ENCODE measurements at regions not wholly inside any gene's neighbourhood (a gene's known extent, or its start where the extent isn't known, plus 50 kb on each side); places are given as distances from the start of the nearest gene placed in this dataset.

DNA sequence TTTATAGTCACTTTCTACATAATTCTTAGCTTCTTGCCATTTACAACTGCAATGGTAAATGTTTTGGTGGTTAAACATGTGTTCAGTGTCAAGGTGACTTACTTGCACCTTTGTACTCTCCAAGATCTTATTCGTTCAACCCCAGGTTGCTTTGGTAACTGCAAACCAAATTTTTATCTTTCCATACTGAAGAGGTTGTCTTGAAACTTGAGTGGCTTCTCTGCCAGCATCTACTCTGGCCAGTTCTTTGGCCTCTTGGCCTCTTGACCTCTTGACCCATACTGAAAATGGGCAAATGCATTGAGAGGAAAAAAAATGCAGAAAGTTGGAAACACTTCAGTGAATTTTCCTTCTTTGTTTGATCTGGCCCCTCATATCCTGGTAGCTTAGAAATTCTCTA is 88.0 kb upstream of the LRRC7 start:
- no peak overlapping the region for H3K4me3 ChIP-seq
- no peak overlapping the region for H3K27ac ChIP-seq
- DNase-seq: no peak
- no peaks in the 10 kb centered on the region for H3K36me3 ChIP-seq
- no peaks in the 10 kb centered on the region for H3K27me3 ChIP-seq
- no peaks in the 10 kb centered on the region for H3K4me1 ChIP-seq
- no peaks in the 10 kb centered on the region for H3K9me3 ChIP-seq
- TF ChIP-seq POLR2A (IDR thresholded peaks at IDR 0.05) (no peak), CTCF (IDR thresholded peaks at IDR 0.05) (no peak)

GRCh38 chr1:69483246-69483645 is 84.5 kb upstream of the LRRC7 start:
- Histone ChIP-seq H3K4me1 (no peaks in the 10 kb centered on the region), H3K36me3 (no peaks in the 10 kb centered on the region)
- TF ChIP-seq CTCF (IDR thresholded peaks at IDR 0.05): no peak
- TF ChIP-seq POLR2A (IDR thresholded peaks at IDR 0.05): no peak

DNA sequence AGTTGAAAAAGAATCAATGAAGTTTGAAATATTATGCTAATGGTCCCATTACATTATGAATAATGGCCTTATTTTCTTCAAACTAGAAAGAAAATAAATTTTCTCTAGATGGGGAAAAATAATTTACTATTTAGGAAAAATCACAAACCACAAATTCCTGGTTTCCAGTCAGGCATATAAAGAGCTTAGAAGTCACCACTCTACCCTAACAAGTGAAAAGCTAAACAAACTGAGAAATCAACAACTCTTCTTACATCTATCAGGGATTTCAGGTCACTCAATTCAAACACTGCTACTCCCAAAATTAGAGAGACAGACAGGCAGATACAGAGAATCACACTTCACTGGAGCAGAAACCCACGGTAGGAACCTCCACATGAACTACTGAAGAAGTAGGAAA is 82.1 kb upstream of the LRRC7 start:
- H3K9me3 ChIP-seq: no peaks in the 10 kb centered on the region
- no peak for DNase-seq
- no peak overlapping the region for H3K4me3 ChIP-seq
- H3K27me3 ChIP-seq: no peaks in the 10 kb centered on the region
- H3K4me1 ChIP-seq: no peaks in the 10 kb centered on the region
- TF ChIP-seq CTCF (IDR thresholded peaks at IDR 0.05) (no peak), POLR2A (IDR thresholded peaks at IDR 0.05) (no peak)
- no peaks in the 10 kb centered on the region for H3K36me3 ChIP-seq
- H3K27ac ChIP-seq: no peak overlapping the region

More at GRCh38 chr1:69483246-69483645, 84.5 kb upstream of the LRRC7 start:
- DNase-seq: no peak
- no peak overlapping the region for H3K4me3 ChIP-seq
- no peaks in the 10 kb centered on the region for H3K9me3 ChIP-seq
- H3K27ac ChIP-seq: no peak overlapping the region
- no peaks in the 10 kb centered on the region for H3K27me3 ChIP-seq

- Histone ChIP-seq H3K4me3 (no peak overlapping the region), H3K27me3 (no peaks in the 10 kb centered on the region), H3K27ac (no peak overlapping the region), H3K9me3 (no peaks in the 10 kb centered on the region), H3K4me1 (no peaks in the 10 kb centered on the region), H3K36me3 (no peaks in the 10 kb centered on the region)
- DNase-seq: no peak
- no peak for TF ChIP-seq CTCF (IDR thresholded peaks at IDR 0.05)
- TF ChIP-seq POLR2A (IDR thresholded peaks at IDR 0.05): no peak
Measured at GRCh38 chr1:69491416-69491815, 76.3 kb upstream of the LRRC7 start.

DNA sequence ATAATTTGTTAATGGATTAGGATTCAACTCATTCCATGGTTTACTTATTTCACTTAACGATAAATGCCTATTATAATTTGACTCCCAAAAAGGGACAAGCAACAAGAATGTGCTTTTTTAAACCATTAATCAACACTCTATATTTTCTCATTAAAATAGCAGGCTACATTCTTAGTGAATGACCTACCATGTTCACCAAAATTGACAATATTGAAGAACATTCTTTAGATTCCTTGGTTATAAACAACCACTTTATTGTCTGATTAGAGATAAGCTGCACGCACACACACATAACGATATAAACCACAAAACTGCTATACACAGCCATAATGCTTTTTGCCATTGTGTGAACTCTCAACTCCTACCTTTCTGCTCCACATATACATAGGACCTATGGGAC is 75.4 kb upstream of the LRRC7 start:
- H3K27me3 ChIP-seq: no peaks in the 10 kb centered on the region
- no peak overlapping the region for H3K4me3 ChIP-seq
- DNase-seq: no peak
- H3K4me1 ChIP-seq: no peaks in the 10 kb centered on the region
- TF ChIP-seq CTCF (IDR thresholded peaks at IDR 0.05): no peak
- H3K36me3 ChIP-seq: no peaks in the 10 kb centered on the region
- no peaks in the 10 kb centered on the region for H3K9me3 ChIP-seq
- H3K27ac ChIP-seq: no peak overlapping the region

DNA sequence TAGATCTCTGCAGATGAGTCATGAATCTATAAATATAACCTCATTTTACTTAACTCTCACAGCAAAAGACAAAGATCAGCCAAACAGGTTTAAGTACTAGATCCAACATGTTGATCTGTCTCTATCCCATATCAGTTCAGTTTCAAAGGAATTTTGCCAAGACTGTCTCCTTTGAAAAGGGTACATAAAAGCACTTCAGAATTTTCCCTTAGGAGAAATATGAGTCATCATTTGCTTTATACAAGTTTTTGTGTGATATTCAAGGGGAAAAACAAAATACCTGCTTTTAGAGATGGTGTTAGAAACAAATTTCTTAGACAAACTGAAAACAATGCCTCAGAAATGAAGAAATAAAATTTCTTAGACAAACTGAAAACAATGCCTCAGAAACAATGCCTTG is 73.5 kb upstream of the LRRC7 start:
- H3K27me3 ChIP-seq: no peaks in the 10 kb centered on the region
- H3K36me3 ChIP-seq: no peaks in the 10 kb centered on the region
- no peak for DNase-seq
- TF ChIP-seq CTCF (IDR thresholded peaks at IDR 0.05) (no peak), POLR2A (IDR thresholded peaks at IDR 0.05) (no peak)
- no peak overlapping the region for H3K4me3 ChIP-seq
- no peak overlapping the region for H3K27ac ChIP-seq
- H3K9me3 ChIP-seq: no peaks in the 10 kb centered on the region
- no peaks in the 10 kb centered on the region for H3K4me1 ChIP-seq
